ENCODE measurements at regions not wholly inside any gene's neighbourhood (a gene's known extent, or its start where the extent isn't known, plus 50 kb on each side); places are given as distances from the start of the nearest gene placed in this dataset.
"Not testable (repeated sequence)": the region's sequence is repeated elsewhere in the genome, so short reads cannot be mapped to it uniquely, and the experiment has no call there.

DNA sequence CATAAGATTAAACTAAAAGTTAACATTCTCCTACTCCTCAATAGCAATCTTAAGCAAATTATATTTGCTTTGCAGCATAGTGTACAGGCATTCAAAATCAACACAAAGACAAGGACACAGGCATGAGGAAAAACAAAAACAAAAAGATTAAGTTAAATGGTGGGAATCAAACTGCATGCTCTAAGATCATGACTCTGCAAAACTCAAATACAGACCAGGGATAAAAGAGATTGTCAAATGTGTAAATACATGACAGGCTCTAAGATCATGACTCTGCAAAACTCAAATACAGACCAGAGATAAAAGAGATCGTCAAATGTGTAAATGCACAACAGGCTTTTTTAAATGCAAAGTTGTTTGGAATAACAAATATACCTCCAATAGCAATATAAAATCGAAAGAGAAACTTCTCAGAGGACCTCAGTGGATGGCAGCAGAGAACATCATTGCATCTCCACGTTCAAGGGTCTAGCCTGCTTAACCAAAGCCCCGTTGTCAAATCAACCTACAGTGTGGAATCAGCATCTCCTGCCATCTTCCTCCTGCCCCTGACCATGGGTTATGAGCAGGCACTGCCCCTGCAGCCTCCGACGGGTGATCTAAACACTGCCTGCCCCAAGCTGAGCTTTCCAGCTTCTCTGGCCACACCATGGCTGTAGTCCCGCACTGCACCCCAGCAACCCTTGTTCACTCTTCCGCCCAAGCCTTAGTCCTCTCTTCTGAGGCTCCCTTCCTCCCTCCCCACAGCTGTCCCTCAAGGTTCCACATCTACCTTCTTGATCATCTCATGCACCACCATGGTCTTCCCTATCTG, 446.1 kb downstream of the SOX9 start:
- no peak for DNase-seq

DNA sequence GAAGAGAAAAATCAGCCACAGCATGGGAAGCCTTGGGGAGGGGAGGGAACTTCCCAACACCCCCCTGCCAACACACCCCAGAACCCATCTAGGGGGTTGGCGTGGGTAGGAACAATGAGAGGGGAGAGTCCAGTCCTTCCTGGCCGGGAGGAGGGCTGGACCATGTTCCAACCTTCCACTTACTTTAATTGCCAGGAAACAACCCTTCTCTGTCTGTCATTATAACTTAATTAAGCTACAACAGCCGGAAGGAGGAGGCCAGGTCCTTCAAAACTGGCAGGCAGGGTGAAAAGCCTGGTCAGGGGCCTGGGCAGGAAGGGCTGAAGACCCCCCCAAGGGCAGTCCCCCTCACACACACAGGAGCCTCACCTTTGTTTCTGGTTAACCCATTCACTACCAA, 447.0 kb downstream of the SOX9 start:
- DNase-seq, result no peak

DNA sequence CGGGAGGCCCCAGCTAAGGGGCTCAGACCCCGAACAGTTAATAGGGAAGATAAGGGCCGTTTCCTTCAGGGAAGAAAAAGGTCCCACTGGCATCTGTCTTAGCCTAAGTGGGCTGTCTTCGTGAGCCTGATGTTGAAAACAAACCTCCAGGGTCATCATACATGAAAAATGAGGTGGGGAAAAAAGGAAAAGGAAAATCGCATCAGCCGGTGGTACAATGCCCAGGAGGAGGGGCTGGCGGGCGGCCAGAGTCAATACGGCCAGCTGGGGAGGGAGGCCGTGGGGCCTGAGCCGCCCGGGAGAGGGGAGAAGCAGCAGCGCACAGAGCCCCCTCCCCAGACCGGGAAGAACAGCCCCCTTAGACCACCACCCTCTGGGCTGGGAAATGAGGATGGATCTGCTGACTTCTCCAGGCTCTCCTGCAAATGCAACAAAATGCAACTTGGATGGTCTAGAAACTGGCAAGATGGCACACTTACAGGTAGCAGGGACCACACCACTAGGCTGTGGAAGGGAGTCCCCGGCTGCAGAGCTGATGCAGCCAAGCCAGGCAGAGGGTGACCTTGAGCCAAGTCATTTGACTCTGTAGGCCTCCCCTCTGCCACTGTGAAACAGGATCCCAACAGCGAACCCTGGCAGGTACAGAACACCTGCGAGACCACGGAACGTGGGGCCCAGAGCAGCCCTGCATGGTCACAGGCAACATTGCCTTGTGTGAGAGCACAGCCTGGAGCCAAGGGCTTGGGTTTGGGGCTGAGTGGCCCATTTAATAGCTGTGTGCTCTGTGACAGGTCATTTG, 448.5 kb downstream of the SOX9 start:
- DNase-seq, result no peak

GRCh38 chr17:72571813-72572396, 451.1 kb downstream of the SOX9 start:
- DNase-seq, result no peak

- no peak for DNase-seq
Observed at GRCh38 chr17:72572604-72573491, 452.0 kb downstream of the SOX9 start.

- DNase-seq, result not testable (repeated sequence)
Observed at GRCh38 chr17:72573492-72573801, 452.6 kb downstream of the SOX9 start.

GRCh38 chr17:72574675-72575510, 454.1 kb downstream of the SOX9 start:
- DNase-seq, result no peak

- DNase-seq, result no peak
Observed at GRCh38 chr17:72575542-72576233, 454.9 kb downstream of the SOX9 start.

DNA sequence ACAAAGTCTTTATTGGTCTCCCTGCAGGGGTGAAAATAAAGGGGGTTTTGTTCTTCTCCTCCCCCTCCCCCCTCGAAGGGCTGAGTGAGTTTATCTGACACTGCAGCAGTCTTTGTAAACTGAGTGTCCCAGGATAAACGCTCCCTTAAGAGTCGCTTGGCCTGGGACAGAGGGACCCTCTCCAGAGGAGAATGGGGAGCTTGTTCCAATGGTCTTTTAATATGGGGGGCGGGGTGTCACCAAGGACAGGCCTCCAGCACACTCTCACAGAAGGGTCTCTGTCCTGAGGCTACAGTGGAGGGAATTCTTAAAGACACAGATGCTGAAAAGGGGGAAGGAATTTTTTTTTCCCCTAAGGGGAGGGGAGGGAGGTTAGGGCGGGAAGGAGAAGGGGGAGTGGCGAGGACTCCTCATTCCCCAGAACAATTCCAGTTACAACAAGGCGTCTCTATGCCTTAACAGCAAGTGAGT, 455.5 kb downstream of the SOX9 start:
- DNase-seq, result no peak

- no peak for DNase-seq
Observed at GRCh38 chr17:72578817-72579470, 458.1 kb downstream of the SOX9 start.

- no peak for DNase-seq
Observed at GRCh38 chr17:72579990-72580320, 459.1 kb downstream of the SOX9 start.

- DNase-seq, result no peak
Observed at GRCh38 chr17:72580321-72581127, 459.7 kb downstream of the SOX9 start.

- no peak for DNase-seq
Observed at GRCh38 chr17:72587156-72587555, 466.3 kb downstream of the SOX9 start.

GRCh38 chr17:72587773-72588511, 467.1 kb downstream of the SOX9 start:
- no peak for DNase-seq

- no peak for DNase-seq
Observed at GRCh38 chr17:72588561-72588960, 467.7 kb downstream of the SOX9 start.

DNA sequence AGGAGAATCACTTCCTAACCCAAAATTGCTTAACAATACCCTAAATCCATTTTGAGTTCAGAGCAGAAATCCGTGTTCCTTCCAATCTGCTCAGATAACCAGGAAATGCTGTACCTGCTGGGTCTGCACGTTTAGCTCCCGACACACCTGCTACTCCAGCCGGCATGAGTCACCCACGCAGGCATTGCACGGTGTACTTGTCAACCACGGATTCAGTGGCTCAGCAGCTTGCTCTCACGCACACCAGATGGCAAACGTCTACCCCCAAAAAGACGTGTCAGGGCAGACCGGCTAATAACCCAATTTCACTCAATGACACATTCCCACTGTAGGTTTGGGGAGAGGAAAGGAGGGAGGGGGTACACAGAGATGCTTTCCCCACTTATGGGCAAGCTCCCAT, 468.1 kb downstream of the SOX9 start:
- no peak for DNase-seq

GRCh38 chr17:72590382-72590781, 469.6 kb downstream of the SOX9 start:
- DNase-seq, result no peak

DNA sequence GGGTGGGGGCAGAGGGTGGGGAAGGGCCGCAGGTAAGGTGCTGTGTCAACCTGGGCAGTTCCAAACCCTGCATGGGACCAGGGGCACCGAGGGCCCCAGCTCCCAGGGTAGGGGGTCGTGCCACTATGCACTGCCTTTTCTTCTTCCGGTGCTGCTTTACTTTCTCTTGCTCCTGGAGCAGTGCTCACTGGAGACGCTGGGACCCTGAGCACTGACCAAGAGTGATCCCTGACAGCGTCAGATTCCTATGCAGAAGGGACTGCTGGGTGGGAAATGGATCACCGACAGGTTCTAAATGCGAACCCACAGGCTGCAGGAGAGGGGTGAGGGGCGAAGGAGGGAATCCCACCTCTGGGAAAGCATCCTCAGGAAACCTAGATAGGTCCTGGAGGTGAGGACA, 470.1 kb downstream of the SOX9 start:
- DNase-seq, result no peak
